H54 (cell line): ENCODE measurements at regions not wholly inside any gene's neighbourhood (a gene's known extent, or its start where the extent isn't known, plus 50 kb on each side); places are given as distances from the start of the nearest gene placed in this dataset.

ENCODE experiments used
- DNase-seq: peaks from one replicate; pipeline ENCODE4 v3.0.0; 2011; ENCODE audit warnings: low spot score, mixed read lengths; ENCODE audit not compliant: insufficient read length
- FAIRE-seq: peaks from 3 replicates; lab custom pipeline; 2011; peaks lifted over from hg19 to GRCh38; lab: Jason Lieb, UNC
- POLR2A ChIP-seq: IDR thresholded peaks from 2 replicates; pipeline ENCODE4 v1.6.1; 2011; ENCODE audit warnings: low read depth, mild to moderate bottlenecking, low read length

- DNase-seq (no peak), FAIRE-seq (no peak)
- TF ChIP-seq POLR2A: no peak
Observed at GRCh38 chr21:16034446-16035190, 304.8 kb downstream of the USP25 start.

- TF ChIP-seq POLR2A: no peak
- no peak for DNase-seq
- no peak for FAIRE-seq
Observed at GRCh38 chr21:16037421-16037955, 307.7 kb downstream of the USP25 start.

- DNase-seq: no peak
- TF ChIP-seq POLR2A: no peak
- no peak for FAIRE-seq
Observed at GRCh38 chr21:16040601-16041000, 310.8 kb downstream of the USP25 start.

GRCh38 chr21:16044676-16045075 is 314.9 kb downstream of the USP25 start:
- TF ChIP-seq POLR2A: no peak
- no peak for FAIRE-seq

DNA sequence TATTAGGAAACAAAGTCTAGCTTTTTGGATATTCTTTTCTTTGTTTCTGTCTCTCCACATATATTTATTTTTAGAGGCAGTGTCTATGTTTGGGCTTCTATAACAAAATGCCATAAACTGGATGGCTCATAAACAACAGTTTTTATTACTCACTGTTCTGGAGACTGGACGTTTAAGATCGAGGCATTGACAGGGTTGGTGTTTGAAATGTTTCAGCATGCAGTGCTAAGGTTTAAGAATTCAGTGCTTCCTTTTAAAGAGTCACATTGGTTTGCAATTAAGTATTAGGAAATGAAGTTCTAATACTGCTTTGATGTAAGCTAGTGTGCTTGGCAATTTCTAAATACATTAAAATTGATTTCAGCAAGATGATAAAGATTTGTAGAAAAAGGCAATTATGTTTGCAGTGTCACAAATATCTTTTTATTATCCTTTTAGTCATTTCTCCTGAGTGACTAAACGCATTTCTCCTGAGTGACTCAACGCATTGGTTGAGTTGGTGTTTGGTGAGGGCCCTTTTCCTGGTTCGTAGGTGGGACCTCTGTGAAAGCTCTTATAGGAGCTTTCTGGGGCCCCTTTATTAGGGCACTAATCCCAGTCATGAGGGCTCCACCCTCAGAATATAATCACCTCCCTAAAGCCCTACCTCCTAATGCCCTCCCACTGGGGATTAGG is 317.0 kb downstream of the USP25 start:
- no peak for TF ChIP-seq POLR2A

More at GRCh38 chr21:16044676-16045075, 314.9 kb downstream of the USP25 start:
- no peak for DNase-seq

GRCh38 chr21:16047904-16048303 is 318.1 kb downstream of the USP25 start:
- FAIRE-seq (peak; percentile 58), DNase-seq (no peak)
- TF ChIP-seq POLR2A: no peak

More for the DNA sequence above, 317.0 kb downstream of the USP25 start:
- DNase-seq: peak; percentile 24
- peak; percentile 93 for FAIRE-seq

- DNase-seq: no peak
- FAIRE-seq: no peak
- TF ChIP-seq POLR2A: no peak
Observed at GRCh38 chr21:16055014-16055413, 325.2 kb downstream of the USP25 start.

GRCh38 chr21:16058896-16059295 is 329.1 kb downstream of the USP25 start:
- DNase-seq (no peak), FAIRE-seq (no peak)
- TF ChIP-seq POLR2A: no peak

DNA sequence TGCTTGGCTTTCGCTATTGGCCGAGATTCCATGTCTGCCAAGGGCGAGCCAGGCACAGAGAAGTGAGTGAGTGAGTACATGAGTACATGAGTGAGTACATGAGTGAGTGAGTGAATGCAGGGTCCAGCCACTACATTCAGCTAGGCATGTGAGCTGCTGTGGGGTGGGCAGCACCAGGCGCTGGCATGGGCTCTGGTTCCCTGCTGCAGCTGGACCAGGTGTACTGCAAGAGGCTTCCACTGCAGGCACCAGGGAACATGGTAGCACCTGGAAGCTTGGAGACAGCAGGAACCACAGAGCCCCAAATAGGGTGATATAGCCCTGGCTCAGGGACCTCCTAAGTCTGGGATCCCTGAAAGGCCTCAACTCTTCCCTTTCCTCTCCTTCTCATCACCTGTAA is 330.2 kb downstream of the USP25 start:
- DNase-seq: no peak
- no peak for FAIRE-seq
- TF ChIP-seq POLR2A: no peak

GRCh38 chr21:16061194-16061593 is 331.4 kb downstream of the USP25 start:
- FAIRE-seq: no peak
- no peak for DNase-seq
- TF ChIP-seq POLR2A: no peak

DNA sequence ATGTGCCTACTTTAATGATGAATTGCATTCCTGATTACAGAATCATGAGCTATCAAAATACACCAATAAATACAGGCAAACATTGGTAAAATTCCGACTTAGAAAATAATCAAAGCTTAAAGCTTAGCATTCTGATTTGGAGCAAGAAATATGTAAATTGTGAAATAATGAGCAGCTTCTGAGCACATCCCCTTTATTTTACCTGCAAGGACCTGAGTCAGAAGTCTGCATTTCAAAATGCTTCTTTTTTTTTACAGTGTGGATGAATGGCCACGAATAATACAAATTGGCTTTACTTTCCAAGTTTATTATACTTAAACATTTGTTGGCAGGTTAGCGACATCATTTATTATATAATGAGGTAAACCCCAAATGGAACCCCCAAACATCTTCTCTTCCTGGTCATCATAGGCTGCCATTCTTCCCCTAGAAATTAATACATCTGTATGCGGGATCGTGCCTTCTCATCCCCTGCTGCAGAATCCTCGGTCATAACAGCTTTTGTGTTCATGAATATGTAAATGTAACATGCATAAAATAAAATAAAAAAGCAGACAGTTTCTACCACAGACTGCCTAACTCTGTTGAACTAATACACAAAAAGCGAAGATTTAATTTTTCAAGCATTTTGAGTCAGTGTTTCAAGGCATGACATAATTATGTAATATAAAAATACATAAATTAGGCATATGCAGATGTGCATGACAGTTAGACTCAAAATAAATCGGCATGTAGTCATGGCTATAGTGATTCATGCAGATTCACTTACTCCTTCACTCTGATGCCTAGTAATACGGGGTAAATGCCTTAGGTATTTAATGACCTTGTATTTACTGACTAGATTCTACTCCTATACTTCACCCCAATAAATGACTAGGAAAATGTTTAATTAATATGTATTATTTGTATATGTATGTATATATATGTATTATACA is 339.7 kb downstream of the USP25 start:
- TF ChIP-seq POLR2A: no peak
- DNase-seq (no peak), FAIRE-seq (peak; percentile 50)

GRCh38 chr21:16070207-16070651 is 340.4 kb downstream of the USP25 start:
- FAIRE-seq (peak; percentile 61), DNase-seq (no peak)
- TF ChIP-seq POLR2A: no peak

DNA sequence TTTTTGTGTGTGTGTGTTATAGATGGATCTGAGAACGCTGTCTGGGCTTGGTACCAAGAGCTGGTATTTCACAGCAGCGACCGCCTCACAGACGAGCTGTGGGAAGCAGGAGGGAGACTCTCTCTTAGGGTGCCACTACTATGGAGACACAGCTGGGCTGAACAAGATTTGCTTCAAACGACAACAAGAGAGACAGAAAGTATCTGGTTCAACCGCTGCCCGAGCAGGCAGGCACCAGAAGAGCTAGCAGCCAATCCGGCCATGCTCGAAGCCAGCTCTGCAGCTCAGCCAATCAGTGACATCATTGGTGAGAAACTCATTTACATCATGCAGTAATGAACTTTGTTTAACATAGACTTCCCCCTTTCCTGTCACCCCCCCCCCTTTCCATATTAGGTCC is 341.3 kb downstream of the USP25 start:
- DNase-seq: no peak
- FAIRE-seq: peak; percentile 95
- no peak for TF ChIP-seq POLR2A
